ENCODE measurements at regions not wholly inside any gene's neighbourhood (a gene's known extent, or its start where the extent isn't known, plus 50 kb on each side); places are given as distances from the start of the nearest gene placed in this dataset.
"Not testable (repeated sequence)": the region's sequence is repeated elsewhere in the genome, so short reads cannot be mapped to it uniquely, and the experiment has no call there.

GRCh38 chr12:38102197-38102596 lies 214.4 kb upstream of the ALG10B start:
- Histone ChIP-seq H3K9me3 (ENCODE audit: control extremely low read depth in 1 of 5, control insufficient read depth in 4 of 5, insufficient read depth in 2 of 5, low read depth in 1 of 5, low read length in 4 of 5) (peaks cover 0 to 3% (median 0%) of the 10 kb centered on the region in 5 experiments), H3K36me3 (ENCODE audit: control insufficient read depth in 4 of 4, insufficient read depth in 4 of 4, low read length in 3 of 4) (no peaks in the 10 kb centered on the region), H3K27me3 (replicated peaks in 2 of 5; ENCODE audit: control insufficient read depth in 4 of 5, insufficient read depth in 5 of 5, low read length in 4 of 5) (no peaks in the 10 kb centered on the region), H3K4me3 (ENCODE audit: control insufficient read depth in 1 of 7, extremely low read depth in 1 of 7, insufficient read depth in 4 of 7, low read depth in 2 of 7, low read length in 6 of 7) (no peak overlapping the region), H3K27ac (ENCODE audit: insufficient read depth in 1 of 2, low read depth in 1 of 2, low read length in 2 of 2, poor library complexity in 1 of 2, severe bottlenecking in 2 of 2) (no peak overlapping the region), H3K4me1 (ENCODE audit: control extremely low read depth in 1 of 4, control insufficient read depth in 4 of 4, insufficient read depth in 4 of 4, low read length in 3 of 4) (no peaks in the 10 kb centered on the region)
- DNase-seq = no peak
- ChIA-PET POLR2A (no interaction called here), CTCF (no interaction called here)

GRCh38 chr12:38110026-38110699 lies 206.4 kb upstream of the ALG10B start:
- no peaks in the 10 kb centered on the region for H3K27me3 ChIP-seq (replicated peaks in 2 of 5; ENCODE audit: control insufficient read depth in 4 of 5, insufficient read depth in 5 of 5, low read length in 4 of 5)
- H3K36me3 ChIP-seq (ENCODE audit: control insufficient read depth in 4 of 4, insufficient read depth in 4 of 4, low read length in 3 of 4) = no peaks in the 10 kb centered on the region
- CTCF ChIA-PET = no interaction called here
- DNase-seq = no peak
- H3K27ac ChIP-seq (ENCODE audit: insufficient read depth in 1 of 2, low read depth in 1 of 2, low read length in 2 of 2, poor library complexity in 1 of 2, severe bottlenecking in 2 of 2) = no peak overlapping the region
- H3K9me3 ChIP-seq (ENCODE audit: control extremely low read depth in 1 of 5, control insufficient read depth in 4 of 5, insufficient read depth in 2 of 5, low read depth in 1 of 5, low read length in 4 of 5) = no peaks in the 10 kb centered on the region
- POLR2A ChIA-PET = no interaction called here
- H3K4me1 ChIP-seq (ENCODE audit: control extremely low read depth in 1 of 4, control insufficient read depth in 4 of 4, insufficient read depth in 4 of 4, low read length in 3 of 4) = no peaks in the 10 kb centered on the region
- H3K4me3 ChIP-seq (ENCODE audit: control insufficient read depth in 1 of 7, extremely low read depth in 1 of 7, insufficient read depth in 4 of 7, low read depth in 2 of 7, low read length in 6 of 7) = no peak overlapping the region
- WGBS (ENCODE audit: insufficient coverage) = 76% methylated on average over 2 of the region's 2 CpGs

- H3K9me3 ChIP-seq (ENCODE audit: control extremely low read depth in 1 of 5, control insufficient read depth in 4 of 5, insufficient read depth in 2 of 5, low read depth in 1 of 5, low read length in 4 of 5) = no peaks in the 10 kb centered on the region
- POLR2A ChIA-PET = no interaction called here
- H3K27me3 ChIP-seq (replicated peaks in 2 of 5; ENCODE audit: control insufficient read depth in 4 of 5, insufficient read depth in 5 of 5, low read length in 4 of 5) = no peaks in the 10 kb centered on the region
- H3K36me3 ChIP-seq (ENCODE audit: control insufficient read depth in 4 of 4, insufficient read depth in 4 of 4, low read length in 3 of 4) = no peaks in the 10 kb centered on the region
- H3K27ac ChIP-seq (ENCODE audit: insufficient read depth in 1 of 2, low read depth in 1 of 2, low read length in 2 of 2, poor library complexity in 1 of 2, severe bottlenecking in 2 of 2) = no peak overlapping the region
- CTCF ChIA-PET = no interaction called here
- WGBS (ENCODE audit: insufficient coverage) = 88% methylated on average over 3 of the region's 5 CpGs
- H3K4me1 ChIP-seq (ENCODE audit: control extremely low read depth in 1 of 4, control insufficient read depth in 4 of 4, insufficient read depth in 4 of 4, low read length in 3 of 4) = no peaks in the 10 kb centered on the region
- DNase-seq = no peak
- H3K4me3 ChIP-seq (ENCODE audit: control insufficient read depth in 1 of 7, extremely low read depth in 1 of 7, insufficient read depth in 4 of 7, low read depth in 2 of 7, low read length in 6 of 7) = no peak overlapping the region
Observed at GRCh38 chr12:38113991-38114390, 202.6 kb upstream of the ALG10B start.

- POLR2A ChIA-PET = no interaction called here
- no peaks in the 10 kb centered on the region for H3K4me1 ChIP-seq (ENCODE audit: control extremely low read depth in 1 of 4, control insufficient read depth in 4 of 4, insufficient read depth in 4 of 4, low read length in 3 of 4)
- H3K27me3 ChIP-seq (replicated peaks in 2 of 5; ENCODE audit: control insufficient read depth in 4 of 5, insufficient read depth in 5 of 5, low read length in 4 of 5) = no peaks in the 10 kb centered on the region
- no peaks in the 10 kb centered on the region for H3K36me3 ChIP-seq (ENCODE audit: control insufficient read depth in 4 of 4, insufficient read depth in 4 of 4, low read length in 3 of 4)
- CTCF ChIA-PET = no interaction called here
- DNase-seq = no peak
- 68% methylated on average over 5 of the region's 5 CpGs for WGBS (ENCODE audit: insufficient coverage)
- H3K27ac ChIP-seq (ENCODE audit: insufficient read depth in 1 of 2, low read depth in 1 of 2, low read length in 2 of 2, poor library complexity in 1 of 2, severe bottlenecking in 2 of 2) = no peak overlapping the region
- no peak overlapping the region for H3K4me3 ChIP-seq (ENCODE audit: control insufficient read depth in 1 of 7, extremely low read depth in 1 of 7, insufficient read depth in 4 of 7, low read depth in 2 of 7, low read length in 6 of 7)
- H3K9me3 ChIP-seq (ENCODE audit: control extremely low read depth in 1 of 5, control insufficient read depth in 4 of 5, insufficient read depth in 2 of 5, low read depth in 1 of 5, low read length in 4 of 5) = no peaks in the 10 kb centered on the region
Observed at GRCh38 chr12:38116968-38117367, 199.6 kb upstream of the ALG10B start.

- no peak overlapping the region for H3K27ac ChIP-seq (ENCODE audit: insufficient read depth in 1 of 2, low read depth in 1 of 2, low read length in 2 of 2, poor library complexity in 1 of 2, severe bottlenecking in 2 of 2)
- no peak for DNase-seq
- peaks cover 0 to 1% (median 0%) of the 10 kb centered on the region in 5 experiments for H3K9me3 ChIP-seq (ENCODE audit: control extremely low read depth in 1 of 5, control insufficient read depth in 4 of 5, insufficient read depth in 2 of 5, low read depth in 1 of 5, low read length in 4 of 5)
- no peak overlapping the region for H3K4me3 ChIP-seq (ENCODE audit: control insufficient read depth in 1 of 7, extremely low read depth in 1 of 7, insufficient read depth in 4 of 7, low read depth in 2 of 7, low read length in 6 of 7)
- ChIA-PET CTCF (no interaction called here), POLR2A (no interaction called here)
- no peaks in the 10 kb centered on the region for H3K4me1 ChIP-seq (ENCODE audit: control extremely low read depth in 1 of 4, control insufficient read depth in 4 of 4, insufficient read depth in 4 of 4, low read length in 3 of 4)
- no peaks in the 10 kb centered on the region for H3K36me3 ChIP-seq (ENCODE audit: control insufficient read depth in 4 of 4, insufficient read depth in 4 of 4, low read length in 3 of 4)
- WGBS (ENCODE audit: insufficient coverage) = 92% methylated on average over 3 of the region's 3 CpGs
- H3K27me3 ChIP-seq (replicated peaks in 2 of 5; ENCODE audit: control insufficient read depth in 4 of 5, insufficient read depth in 5 of 5, low read length in 4 of 5) = no peaks in the 10 kb centered on the region
Observed at GRCh38 chr12:38118632-38119031, 197.9 kb upstream of the ALG10B start.

- CTCF ChIA-PET = no interaction called here
- no peak overlapping the region for H3K4me3 ChIP-seq (ENCODE audit: control insufficient read depth in 1 of 7, extremely low read depth in 1 of 7, insufficient read depth in 4 of 7, low read depth in 2 of 7, low read length in 6 of 7)
- H3K9me3 ChIP-seq (ENCODE audit: control extremely low read depth in 1 of 5, control insufficient read depth in 4 of 5, insufficient read depth in 2 of 5, low read depth in 1 of 5, low read length in 4 of 5) = peaks cover 0 to 2% (median 0%) of the 10 kb centered on the region in 5 experiments
- H3K27me3 ChIP-seq (replicated peaks in 2 of 5; ENCODE audit: control insufficient read depth in 4 of 5, insufficient read depth in 5 of 5, low read length in 4 of 5) = no peaks in the 10 kb centered on the region
- WGBS (ENCODE audit: insufficient coverage) = 68% methylated on average over 3 of the region's 5 CpGs
- no peak overlapping the region for H3K27ac ChIP-seq (ENCODE audit: insufficient read depth in 1 of 2, low read depth in 1 of 2, low read length in 2 of 2, poor library complexity in 1 of 2, severe bottlenecking in 2 of 2)
- no peaks in the 10 kb centered on the region for H3K4me1 ChIP-seq (ENCODE audit: control extremely low read depth in 1 of 4, control insufficient read depth in 4 of 4, insufficient read depth in 4 of 4, low read length in 3 of 4)
- POLR2A ChIA-PET = no interaction called here
- H3K36me3 ChIP-seq (ENCODE audit: control insufficient read depth in 4 of 4, insufficient read depth in 4 of 4, low read length in 3 of 4) = no peaks in the 10 kb centered on the region
- DNase-seq = no peak
Observed at GRCh38 chr12:38120438-38120837, 196.1 kb upstream of the ALG10B start.

- H3K4me3 ChIP-seq (ENCODE audit: control insufficient read depth in 1 of 7, extremely low read depth in 1 of 7, insufficient read depth in 4 of 7, low read depth in 2 of 7, low read length in 6 of 7); H3K27me3 ChIP-seq (replicated peaks in 2 of 5; ENCODE audit: control insufficient read depth in 4 of 5, insufficient read depth in 5 of 5, low read length in 4 of 5); DNase-seq; H3K36me3 ChIP-seq (ENCODE audit: control insufficient read depth in 4 of 4, insufficient read depth in 4 of 4, low read length in 3 of 4); H3K9me3 ChIP-seq (ENCODE audit: control extremely low read depth in 1 of 5, control insufficient read depth in 4 of 5, insufficient read depth in 2 of 5, low read depth in 1 of 5, low read length in 4 of 5); CTCF ChIA-PET; H3K4me1 ChIP-seq (ENCODE audit: control extremely low read depth in 1 of 4, control insufficient read depth in 4 of 4, insufficient read depth in 4 of 4, low read length in 3 of 4); POLR2A ChIA-PET; H3K27ac ChIP-seq (ENCODE audit: insufficient read depth in 1 of 2, low read depth in 1 of 2, low read length in 2 of 2, poor library complexity in 1 of 2, severe bottlenecking in 2 of 2): not testable (repeated sequence)
- 89% methylated on average over 1 of the region's 2 CpGs for WGBS (ENCODE audit: insufficient coverage)
Observed at GRCh38 chr12:38123028-38123427, 193.5 kb upstream of the ALG10B start.
